Neural progenitor cell (in vitro differentiated cells): ENCODE measurements at regions not wholly inside any gene's neighbourhood (a gene's known extent, or its start where the extent isn't known, plus 50 kb on each side); places are given as distances from the start of the nearest gene placed in this dataset.
A peak's percentile ranks its signal among the peaks of the same experiment; 100 is the strongest.

ENCODE experiments used
- DNase-seq: peaks from one replicate; pipeline ENCODE4 v3.0.0-alpha.2; 2016; ENCODE audit warnings: low spot score
- H2AFZ ChIP-seq: fragments of 200-600 bp; sonication (generic); replicated peaks from 2 replicates; pipeline ENCODE4 v1.6.1; 2016; ENCODE audit warnings: antibody characterized with exemption
- H3F3A ChIP-seq: fragments of 200-600 bp; sonication (generic); 2 replicates; pipeline ENCODE4 v1.6.1; 2016; ENCODE audit warnings: antibody characterized with exemption, low read depth
- H3K27ac ChIP-seq: fragments of 200-600 bp; sonication (generic); 2 replicates; pipeline ENCODE4 v1.5.1; 2016; ENCODE audit warnings: mild to moderate bottlenecking
- H3K27me3 ChIP-seq: fragments of 200-600 bp; sonication (generic); 2 replicates; pipeline ENCODE4 v1.6.1; 2016; ENCODE audit warnings: mild to moderate bottlenecking, moderate library complexity
- H3K36me3 ChIP-seq: fragments of 200-600 bp; sonication (generic); 2 replicates; pipeline ENCODE4 v1.5.1; 2016
- H3K4me1 ChIP-seq: fragments of 200-600 bp; sonication (generic); 2 replicates; pipeline ENCODE4 v1.6.1; 2016; ENCODE audit warnings: mixed run types
- H3K4me2 ChIP-seq: fragments of 200-600 bp; sonication (generic); 2 replicates; pipeline ENCODE4 v1.6.1; 2016
- H3K4me3 ChIP-seq: fragments of 200-600 bp; sonication (generic); 2 replicates; pipeline ENCODE4 v1.5.1; 2016
- H3K79me2 ChIP-seq: fragments of 200-600 bp; sonication (generic); 2 replicates; pipeline ENCODE4 v1.6.1; 2016; ENCODE audit warnings: low read depth
- H3K9ac ChIP-seq: fragments of 200-600 bp; sonication (generic); 2 replicates; pipeline ENCODE4 v1.6.1; 2016
- H3K9me3 ChIP-seq: fragments of 200-600 bp; sonication (generic); 2 replicates; pipeline ENCODE4 v1.5.1; 2016; ENCODE audit warnings: low read depth
- H4K20me1 ChIP-seq: fragments of 200-600 bp; sonication (generic); 2 replicates; pipeline ENCODE4 v1.6.1; 2016; ENCODE audit warnings: low read depth
- H3K27ac Mint-ChIP-seq: 3 replicates; pipeline ENCODE4 v1.8.0; 2021; ENCODE audit warnings: mixed read lengths
- H3K27me3 Mint-ChIP-seq: 2 replicates; pipeline ENCODE4 v1.8.0; 2022; ENCODE audit warnings: low read depth, mild to moderate bottlenecking, inconsistent platforms, moderate library complexity, mixed read lengths; ENCODE audit not compliant: insufficient read depth
- H3K36me3 Mint-ChIP-seq: 3 replicates; pipeline ENCODE4 v1.8.0; 2021; ENCODE audit warnings: mixed read lengths
- H3K4me1 Mint-ChIP-seq: 3 replicates; pipeline ENCODE4 v1.8.0; 2021; ENCODE audit warnings: mixed read lengths
- H3K4me3 Mint-ChIP-seq: 3 replicates; pipeline ENCODE4 v1.8.0; 2021; ENCODE audit warnings: mild to moderate bottlenecking, moderate library complexity, mixed read lengths
- H3K9me3 Mint-ChIP-seq: 3 replicates; pipeline ENCODE4 v1.8.0; 2020; ENCODE audit warnings: mixed read lengths
- EZH2 ChIP-seq: fragments of 200-600 bp; sonication (generic); IDR thresholded peaks from 2 replicates; pipeline ENCODE4 v1.6.1; 2017; ENCODE audit warnings: antibody characterized with exemption, mild to moderate bottlenecking, moderate library complexity
- EZH2phosphoT487 ChIP-seq: fragments of 200-600 bp; sonication (generic); IDR thresholded peaks from 2 replicates; pipeline ENCODE4 v1.6.1; 2017; ENCODE audit warnings: antibody characterized with exemption
- TF ChIP-seq, protein P1 (sequence below): fragments of 200-600 bp; sonication (generic); IDR thresholded peaks from 2 replicates; pipeline ENCODE4 v1.5.1; 2017; ENCODE audit warnings: antibody characterized with exemption, mild to moderate bottlenecking

DNA sequence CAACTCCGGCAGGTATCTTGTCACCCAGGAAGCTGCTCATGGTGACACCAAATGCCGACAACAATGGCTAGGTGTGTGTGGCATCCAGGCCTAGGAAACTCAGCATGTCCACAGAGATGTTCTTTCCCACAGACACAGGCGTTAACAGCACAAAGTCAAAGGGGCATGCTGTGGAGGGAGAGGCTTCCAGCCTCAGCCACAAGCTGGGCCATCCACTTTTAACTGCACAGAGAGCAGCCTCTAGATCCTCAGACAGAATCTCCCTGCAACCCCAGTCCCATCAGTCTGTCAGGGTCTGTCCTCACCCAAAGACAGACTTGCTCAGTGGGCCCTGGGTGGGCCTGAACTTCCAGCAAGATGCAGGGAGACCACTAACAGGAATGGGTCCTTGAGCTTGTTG, 58.5 kb upstream of the BCAR3 start:
- Mint-ChIP-seq H3K4me1 (peaks cover 34% of the 10 kb centered on the region), H3K27ac (peak overlapping the region; percentile 96), H3K27me3 (peaks cover 8% of the 10 kb centered on the region), H3K36me3 (no peaks in the 10 kb centered on the region), H3K4me3 (no peak overlapping the region), H3K9me3 (peaks cover 4% of the 10 kb centered on the region)
- TF ChIP-seq, protein P1, sequence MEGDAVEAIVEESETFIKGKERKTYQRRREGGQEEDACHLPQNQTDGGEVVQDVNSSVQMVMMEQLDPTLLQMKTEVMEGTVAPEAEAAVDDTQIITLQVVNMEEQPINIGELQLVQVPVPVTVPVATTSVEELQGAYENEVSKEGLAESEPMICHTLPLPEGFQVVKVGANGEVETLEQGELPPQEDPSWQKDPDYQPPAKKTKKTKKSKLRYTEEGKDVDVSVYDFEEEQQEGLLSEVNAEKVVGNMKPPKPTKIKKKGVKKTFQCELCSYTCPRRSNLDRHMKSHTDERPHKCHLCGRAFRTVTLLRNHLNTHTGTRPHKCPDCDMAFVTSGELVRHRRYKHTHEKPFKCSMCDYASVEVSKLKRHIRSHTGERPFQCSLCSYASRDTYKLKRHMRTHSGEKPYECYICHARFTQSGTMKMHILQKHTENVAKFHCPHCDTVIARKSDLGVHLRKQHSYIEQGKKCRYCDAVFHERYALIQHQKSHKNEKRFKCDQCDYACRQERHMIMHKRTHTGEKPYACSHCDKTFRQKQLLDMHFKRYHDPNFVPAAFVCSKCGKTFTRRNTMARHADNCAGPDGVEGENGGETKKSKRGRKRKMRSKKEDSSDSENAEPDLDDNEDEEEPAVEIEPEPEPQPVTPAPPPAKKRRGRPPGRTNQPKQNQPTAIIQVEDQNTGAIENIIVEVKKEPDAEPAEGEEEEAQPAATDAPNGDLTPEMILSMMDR: no peak
- TF ChIP-seq EZH2 (no peak), EZH2phosphoT487 (no peak)
- Histone ChIP-seq H3K9me3 (no peaks in the 10 kb centered on the region), H4K20me1 (no peaks in the 10 kb centered on the region), H3K27me3 (no peaks in the 10 kb centered on the region), H3K36me3 (no peaks in the 10 kb centered on the region), H3K27ac (peak overlapping the region; percentile 71), H2AFZ (no peak overlapping the region), H3K9ac (no peak overlapping the region), H3K4me3 (no peak overlapping the region), H3K79me2 (no peaks in the 10 kb centered on the region), H3F3A (peaks cover 16% of the 10 kb centered on the region), H3K4me2 (peak overlapping the region; percentile 67), H3K4me1 (peaks cover 34% of the 10 kb centered on the region)
- DNase-seq: no peak

DNA sequence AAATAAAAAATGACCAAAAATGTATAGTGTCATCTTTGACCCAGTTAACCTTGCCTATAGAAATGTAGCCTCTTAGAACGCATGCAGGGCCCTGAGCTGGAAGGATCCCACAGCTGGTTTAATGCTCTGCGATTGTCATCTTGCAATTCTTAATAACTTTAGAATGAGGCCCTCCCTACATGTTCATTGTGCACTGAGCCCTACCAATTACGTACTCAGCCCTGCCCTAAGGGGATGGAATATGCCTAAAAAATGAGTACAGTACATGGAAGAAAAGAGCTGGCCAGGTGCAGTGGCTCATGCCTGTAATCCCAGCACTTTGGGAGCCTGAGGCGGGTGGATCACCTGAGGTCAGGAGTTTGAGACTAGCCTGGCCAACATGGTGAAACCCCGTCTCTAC, 57.8 kb upstream of the BCAR3 start:
- no peak overlapping the region for H3K9ac ChIP-seq
- no peaks in the 10 kb centered on the region for H3K36me3 ChIP-seq
- H3K4me3 ChIP-seq: no peak overlapping the region
- H3F3A ChIP-seq: peaks cover 16% of the 10 kb centered on the region
- no peak for DNase-seq
- H3K36me3 Mint-ChIP-seq: no peaks in the 10 kb centered on the region
- H3K27me3 Mint-ChIP-seq: peaks cover 8% of the 10 kb centered on the region
- H3K27ac ChIP-seq: no peak overlapping the region
- peaks cover 4% of the 10 kb centered on the region for H3K9me3 Mint-ChIP-seq
- no peak overlapping the region for H2AFZ ChIP-seq
- H3K4me1 Mint-ChIP-seq: peaks cover 34% of the 10 kb centered on the region
- no peaks in the 10 kb centered on the region for H3K27me3 ChIP-seq
- H3K79me2 ChIP-seq: no peaks in the 10 kb centered on the region
- TF ChIP-seq, protein P1: no peak
- TF ChIP-seq EZH2phosphoT487 (no peak), EZH2 (no peak)
- H3K4me3 Mint-ChIP-seq: no peak overlapping the region
- H3K9me3 ChIP-seq: no peaks in the 10 kb centered on the region
- no peak overlapping the region for H3K27ac Mint-ChIP-seq
- H4K20me1 ChIP-seq: no peaks in the 10 kb centered on the region
- no peak overlapping the region for H3K4me2 ChIP-seq
- H3K4me1 ChIP-seq: peaks cover 34% of the 10 kb centered on the region

DNA sequence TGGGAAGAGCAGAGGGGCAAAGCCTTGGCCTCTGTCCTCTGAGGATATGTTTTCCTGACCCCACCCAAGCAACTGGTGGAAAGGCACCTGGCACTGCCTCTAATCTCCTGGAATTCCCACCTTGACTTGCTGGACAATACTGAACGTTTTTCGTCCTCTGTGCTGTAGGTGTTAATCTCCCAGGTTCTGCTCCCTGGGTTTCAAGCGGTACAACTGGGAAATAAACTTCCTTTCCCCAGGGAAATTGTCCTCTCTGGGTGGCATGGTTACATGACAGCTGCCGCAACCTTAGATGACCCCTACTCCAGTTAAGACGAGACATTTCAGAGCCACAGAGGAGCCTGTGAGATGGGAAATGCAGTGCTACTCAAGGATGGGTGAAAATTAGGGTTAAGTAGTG, 57.3 kb upstream of the BCAR3 start:
- Histone ChIP-seq H3K79me2 (no peaks in the 10 kb centered on the region), H2AFZ (no peak overlapping the region), H3K27ac (no peak overlapping the region), H3K9me3 (no peaks in the 10 kb centered on the region), H3K36me3 (no peaks in the 10 kb centered on the region), H3K9ac (no peak overlapping the region), H4K20me1 (no peaks in the 10 kb centered on the region), H3K27me3 (no peaks in the 10 kb centered on the region), H3F3A (peaks cover 19% of the 10 kb centered on the region), H3K4me3 (no peak overlapping the region), H3K4me1 (peaks cover 36% of the 10 kb centered on the region), H3K4me2 (peak overlapping the region; percentile 26)
- H3K27ac Mint-ChIP-seq: no peak overlapping the region
- H3K27me3 Mint-ChIP-seq: peaks cover 11% of the 10 kb centered on the region
- no peak for DNase-seq
- H3K4me1 Mint-ChIP-seq: peaks cover 39% of the 10 kb centered on the region
- no peak overlapping the region for H3K4me3 Mint-ChIP-seq
- no peaks in the 10 kb centered on the region for H3K36me3 Mint-ChIP-seq
- H3K9me3 Mint-ChIP-seq: peaks cover 4% of the 10 kb centered on the region
- TF ChIP-seq EZH2: no peak

DNA sequence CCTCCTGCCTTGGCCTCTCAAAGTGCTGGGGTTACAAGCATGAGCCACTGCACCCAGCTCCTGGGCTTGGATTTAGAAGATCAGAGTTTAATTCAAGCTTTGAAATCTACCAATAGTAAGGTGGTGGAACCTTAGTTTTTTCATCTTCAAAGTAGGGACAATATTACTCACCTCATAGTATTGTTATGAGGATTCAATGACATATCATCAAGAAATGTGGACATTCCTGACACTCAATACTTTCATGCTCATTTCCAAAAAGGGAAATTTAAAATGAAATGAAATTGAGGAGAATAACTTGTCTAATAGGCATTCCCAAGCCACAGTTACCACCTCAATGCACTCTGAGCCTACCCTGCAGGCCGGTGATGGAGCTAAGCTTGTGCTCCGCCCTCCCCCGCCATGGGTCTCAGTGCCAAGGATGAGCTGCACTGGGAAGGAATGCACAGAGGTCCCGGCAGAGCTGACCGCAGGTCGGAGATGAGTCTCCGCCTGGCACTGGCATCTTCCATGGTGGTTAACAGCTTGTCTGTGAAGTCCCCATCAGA, 56.5 kb upstream of the BCAR3 start:
- DNase-seq: no peak
- TF ChIP-seq, protein P1: no peak
- TF ChIP-seq EZH2phosphoT487: no peak
- TF ChIP-seq EZH2: no peak
- Mint-ChIP-seq H3K9me3 (peaks cover 4% of the 10 kb centered on the region), H3K36me3 (no peaks in the 10 kb centered on the region), H3K4me1 (peaks cover 47% of the 10 kb centered on the region), H3K27me3 (peaks cover 11% of the 10 kb centered on the region), H3K27ac (no peak overlapping the region), H3K4me3 (no peak overlapping the region)
- no peaks in the 10 kb centered on the region for H3K36me3 ChIP-seq
- H4K20me1 ChIP-seq: no peaks in the 10 kb centered on the region
- no peaks in the 10 kb centered on the region for H3K9me3 ChIP-seq
- peaks cover 44% of the 10 kb centered on the region for H3K4me1 ChIP-seq
- no peak overlapping the region for H3K9ac ChIP-seq
- no peak overlapping the region for H3K4me3 ChIP-seq
- no peaks in the 10 kb centered on the region for H3K27me3 ChIP-seq
- H3K4me2 ChIP-seq: no peak overlapping the region
- H3K79me2 ChIP-seq: no peaks in the 10 kb centered on the region
- peaks cover 26% of the 10 kb centered on the region for H3F3A ChIP-seq
- no peak overlapping the region for H2AFZ ChIP-seq
- H3K27ac ChIP-seq: no peak overlapping the region
